ENCODE measurements at regions not wholly inside any gene's neighbourhood (a gene's known extent, or its start where the extent isn't known, plus 50 kb on each side); places are given as distances from the start of the nearest gene placed in this dataset.

- Histone ChIP-seq H3K9ac (no peak overlapping the region), H3K27ac (no peak overlapping the region), H3K79me2 (ENCODE audit: insufficient read depth) (no peaks in the 10 kb centered on the region), H3K4me3 (no peak overlapping the region), H3F3A (ENCODE audit: insufficient read depth) (no peaks in the 10 kb centered on the region), H3K4me1 (ENCODE audit: insufficient read depth) (no peaks in the 10 kb centered on the region), H3K36me3 (ENCODE audit: low read depth) (no peaks in the 10 kb centered on the region), H3K9me3 (ENCODE audit: low read depth) (no peaks in the 10 kb centered on the region), H3K9me2 (ENCODE audit: insufficient read depth) (peaks cover 4% of the 10 kb centered on the region; the same call in 1 of the 2 replicates), H2AFZ (no peak overlapping the region), H3K4me2 (ENCODE audit: unreplicated experiment) (no peak overlapping the region), H3K27me3 (replicated peaks; ENCODE audit: insufficient read depth) (no peaks in the 10 kb centered on the region; the same call in 1 of the 2 replicates), H4K20me1 (ENCODE audit: insufficient read depth) (no peaks in the 10 kb centered on the region)
- WGBS, 2 experiments (ENCODE audit: low coverage in 1 of 2, low lambda C conversion rate in 2 of 2, missing lambda C conversion rate in 2 of 2), result 27 to 29% methylated on average over 3 of the region's 3 CpGs
- no peak for TF ChIP-seq EZH2phosphoT487 (IDR thresholded peaks at IDR 0.05; ENCODE audit: insufficient read depth, low read depth)
- no peak for TF ChIP-seq EZH2 (IDR thresholded peaks at IDR 0.05; ENCODE audit: insufficient read depth, poor library complexity, severe bottlenecking)
- in situ Hi-C loops (cut with MboI), result no loop called here
- no peak for DNase-seq
Observed at GRCh38 chr4:27276307-27277073, 415.8 kb downstream of the STIM2 start.

DNA sequence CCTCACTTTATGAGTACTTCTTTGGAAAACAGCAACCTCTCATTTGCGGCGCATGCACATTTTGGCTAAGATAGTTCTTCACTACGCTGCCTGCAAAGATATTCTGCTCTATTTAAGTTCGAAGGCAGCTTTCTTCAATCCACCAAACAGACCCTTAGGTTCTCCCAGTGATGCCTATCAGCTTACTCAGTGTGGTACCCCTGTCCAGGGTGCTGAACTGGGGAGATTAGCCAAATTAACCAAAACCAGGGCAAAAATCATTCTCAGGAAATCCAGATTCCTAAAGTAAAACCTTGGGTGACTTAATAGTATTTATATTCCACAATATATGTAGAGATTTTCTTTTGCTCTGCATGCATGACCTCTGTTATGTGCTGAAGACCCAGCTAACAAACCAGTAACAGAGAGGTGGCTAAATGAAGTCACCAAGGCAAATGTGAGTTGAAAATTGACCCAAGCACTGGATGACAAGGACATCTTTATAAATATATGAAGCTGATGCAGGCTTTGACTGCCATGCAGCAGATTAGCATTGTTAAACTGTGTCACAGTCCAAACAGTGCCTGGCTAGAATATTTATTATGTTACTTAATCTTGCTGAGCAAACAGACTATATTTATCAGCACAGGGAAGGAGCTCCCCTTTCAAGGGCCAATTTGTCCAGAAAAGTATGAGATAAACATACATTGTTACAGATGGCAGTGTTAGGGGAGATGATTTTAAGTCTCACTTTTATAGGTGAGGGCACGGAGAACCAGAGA is 418.2 kb downstream of the STIM2 start:
- no peaks in the 10 kb centered on the region for H3K9me3 ChIP-seq (ENCODE audit: low read depth)
- peaks cover 4% of the 10 kb centered on the region; the same call in 1 of the 2 replicates for H3K9me2 ChIP-seq (ENCODE audit: insufficient read depth)
- no peaks in the 10 kb centered on the region for H3F3A ChIP-seq (ENCODE audit: insufficient read depth)
- no peaks in the 10 kb centered on the region for H3K79me2 ChIP-seq (ENCODE audit: insufficient read depth)
- H3K4me3 ChIP-seq, result no peak overlapping the region
- TF ChIP-seq EZH2phosphoT487 (IDR thresholded peaks at IDR 0.05; ENCODE audit: insufficient read depth, low read depth) (no peak), EZH2 (IDR thresholded peaks at IDR 0.05; ENCODE audit: insufficient read depth, poor library complexity, severe bottlenecking) (no peak)
- no peaks in the 10 kb centered on the region for H3K27me3 ChIP-seq (replicated peaks; ENCODE audit: insufficient read depth)
- no peak overlapping the region for H3K9ac ChIP-seq
- in situ Hi-C loops (cut with MboI), result no loop called here
- peak; percentile 49 for DNase-seq
- no peak overlapping the region for H2AFZ ChIP-seq
- H3K27ac ChIP-seq, result no peak overlapping the region
- 46 to 48% methylated on average over 5 of the region's 5 CpGs for WGBS, 2 experiments (ENCODE audit: low coverage in 1 of 2, low lambda C conversion rate in 2 of 2, missing lambda C conversion rate in 2 of 2)
- no peaks in the 10 kb centered on the region for H3K36me3 ChIP-seq (ENCODE audit: low read depth)
- no peak overlapping the region for H3K4me2 ChIP-seq (ENCODE audit: unreplicated experiment)
- no peaks in the 10 kb centered on the region for H4K20me1 ChIP-seq (ENCODE audit: insufficient read depth)
- no peaks in the 10 kb centered on the region for H3K4me1 ChIP-seq (ENCODE audit: insufficient read depth)

DNA sequence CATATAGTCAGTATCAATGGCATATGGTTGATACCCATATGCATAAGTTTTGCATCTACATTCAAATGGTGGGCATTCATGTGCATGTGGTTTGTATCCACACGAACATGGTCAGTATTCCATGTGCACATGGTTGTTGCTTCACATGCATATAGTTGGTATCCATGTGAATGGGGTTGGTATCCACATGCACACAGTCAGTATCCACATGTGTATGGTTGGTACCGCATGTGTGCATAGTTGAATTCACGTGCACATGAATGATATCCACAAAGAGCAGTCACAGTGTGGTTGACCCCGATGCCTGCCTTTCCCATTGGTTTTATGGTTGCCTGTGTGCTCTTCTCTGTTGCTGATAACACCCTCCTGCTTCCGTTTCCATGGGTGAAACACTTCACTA is 427.9 kb downstream of the STIM2 start:
- H3F3A ChIP-seq (ENCODE audit: insufficient read depth), result no peaks in the 10 kb centered on the region
- WGBS, 2 experiments (ENCODE audit: low coverage in 1 of 2, low lambda C conversion rate in 2 of 2, missing lambda C conversion rate in 2 of 2), result 17 to 27% methylated on average over 5 of the region's 5 CpGs
- H2AFZ ChIP-seq, result no peak overlapping the region
- no peak overlapping the region for H3K4me3 ChIP-seq
- H3K27me3 ChIP-seq (replicated peaks; ENCODE audit: insufficient read depth), result no peaks in the 10 kb centered on the region
- TF ChIP-seq EZH2phosphoT487 (IDR thresholded peaks at IDR 0.05; ENCODE audit: insufficient read depth, low read depth), result no peak
- H3K4me2 ChIP-seq (ENCODE audit: unreplicated experiment), result no peak overlapping the region
- H3K27ac ChIP-seq, result no peak overlapping the region
- no peaks in the 10 kb centered on the region for H3K36me3 ChIP-seq (ENCODE audit: low read depth)
- no peaks in the 10 kb centered on the region for H3K9me3 ChIP-seq (ENCODE audit: low read depth)
- H3K4me1 ChIP-seq (ENCODE audit: insufficient read depth), result no peaks in the 10 kb centered on the region
- H4K20me1 ChIP-seq (ENCODE audit: insufficient read depth), result no peaks in the 10 kb centered on the region
- in situ Hi-C loops (cut with MboI), result no loop called here
- H3K79me2 ChIP-seq (ENCODE audit: insufficient read depth), result no peaks in the 10 kb centered on the region
- H3K9me2 ChIP-seq (ENCODE audit: insufficient read depth), result no peaks in the 10 kb centered on the region
- DNase-seq, result no peak
- H3K9ac ChIP-seq, result no peak overlapping the region

GRCh38 chr4:27289704-27290103 is 429.1 kb downstream of the STIM2 start:
- Histone ChIP-seq H3F3A (ENCODE audit: insufficient read depth) (no peaks in the 10 kb centered on the region), H3K36me3 (ENCODE audit: low read depth) (no peaks in the 10 kb centered on the region)
- in situ Hi-C loops (cut with MboI), result no loop called here

More at GRCh38 chr4:27289704-27290103, 429.1 kb downstream of the STIM2 start:
- Histone ChIP-seq H3K79me2 (ENCODE audit: insufficient read depth) (no peaks in the 10 kb centered on the region), H3K27ac (no peak overlapping the region), H4K20me1 (ENCODE audit: insufficient read depth) (no peaks in the 10 kb centered on the region), H3K4me3 (no peak overlapping the region), H3K4me1 (ENCODE audit: insufficient read depth) (no peaks in the 10 kb centered on the region), H2AFZ (no peak overlapping the region), H3K4me2 (ENCODE audit: unreplicated experiment) (no peak overlapping the region), H3K9me2 (ENCODE audit: insufficient read depth) (no peaks in the 10 kb centered on the region), H3K9ac (no peak overlapping the region), H3K9me3 (ENCODE audit: low read depth) (no peaks in the 10 kb centered on the region), H3K27me3 (replicated peaks; ENCODE audit: insufficient read depth) (no peaks in the 10 kb centered on the region)
- TF ChIP-seq EZH2 (IDR thresholded peaks at IDR 0.05; ENCODE audit: insufficient read depth, poor library complexity, severe bottlenecking) (no peak), EZH2phosphoT487 (IDR thresholded peaks at IDR 0.05; ENCODE audit: insufficient read depth, low read depth) (no peak)
- DNase-seq, result no peak
- 5 to 6% methylated on average over 3 of the region's 3 CpGs for WGBS, 2 experiments (ENCODE audit: low coverage in 1 of 2, low lambda C conversion rate in 2 of 2, missing lambda C conversion rate in 2 of 2)
